Liver (tissue), 8 donors: ENCODE measurements at regions not wholly inside any gene's neighbourhood (a gene's known extent, or its start where the extent isn't known, plus 50 kb on each side); places are given as distances from the start of the nearest gene placed in this dataset.

Experiments used
- DNase-seq: peaks from one replicate; pipeline ENCODE4 v3.0.0-alpha.2; 2017; ENCODE audit warnings: low spot score
- H3K27ac ChIP-seq, 2 donors: one replicate each; pipeline ENCODE4 v1.7.0; 2013; ENCODE audit warnings: inconsistent platforms in 2 of 2, low read length in 2 of 2, control low read depth in 1 of 2, low read depth in 1 of 2, mild to moderate bottlenecking in 1 of 2
- H3K27me3 ChIP-seq, 4 donors: one replicate each; pipeline versions ENCODE4 v1.6.1 to v1.7.0; 2013; ENCODE audit warnings: low read length in 3 of 4, inconsistent platforms in 1 of 4, mild to moderate bottlenecking in 1 of 4, moderate library complexity in 1 of 4; ENCODE audit not compliant: control insufficient read depth in 4 of 4, insufficient read depth in 4 of 4
- H3K36me3 ChIP-seq, 4 donors: one replicate each; pipeline versions ENCODE4 v1.6.1 to v1.7.0; 2013; ENCODE audit warnings: low read length in 3 of 4, mild to moderate bottlenecking in 3 of 4, low read depth in 1 of 4, moderate library complexity in 1 of 4; ENCODE audit not compliant: control insufficient read depth in 4 of 4, insufficient read depth in 3 of 4
- H3K4me1 ChIP-seq, 4 donors: one replicate each; pipeline versions ENCODE4 v1.6.1 to v1.7.0; 2013; ENCODE audit warnings: low read length in 3 of 4, mild to moderate bottlenecking in 3 of 4, moderate library complexity in 1 of 4; ENCODE audit not compliant: control insufficient read depth in 4 of 4, insufficient read depth in 4 of 4
- H3K4me3 ChIP-seq, 3 donors: one replicate each; pipeline versions ENCODE4 v1.6.1 to v1.7.0; 2013; ENCODE audit warnings: low read length in 3 of 3, control low read depth in 1 of 3, low read depth in 1 of 3, mild to moderate bottlenecking in 1 of 3
- H3K9ac ChIP-seq, 2 donors: one replicate each; pipeline ENCODE4 v1.7.0; 2013; ENCODE audit warnings: low read length in 2 of 2, mild to moderate bottlenecking in 2 of 2, moderate library complexity in 2 of 2, control low read depth in 1 of 2, low read depth in 1 of 2
- H3K9me3 ChIP-seq, 4 donors: one replicate each; pipeline versions ENCODE4 v1.6.1 to v1.7.0; 2013; ENCODE audit warnings: low read length in 3 of 4; ENCODE audit not compliant: control insufficient read depth in 4 of 4
- ATF3 ChIP-seq: IDR thresholded peaks from 2 replicates; pipeline ENCODE4 v1.6.1; 2016; ENCODE audit warnings: antibody characterized with exemption
- EGR1 ChIP-seq, 2 donors: IDR thresholded peaks; 2 replicates each; pipeline ENCODE4 v1.6.1; 2016 to 2018; ENCODE audit warnings: antibody characterized with exemption in 2 of 2, low read depth in 2 of 2
- FOXA1 ChIP-seq: IDR thresholded peaks from 2 replicates; pipeline ENCODE4 v1.6.1; 2016; ENCODE audit warnings: antibody characterized with exemption
- GABPA ChIP-seq, 2 donors: IDR thresholded peaks in 1 of 2; conservative IDR thresholded peaks in 1 of 2; 2 replicates each; pipeline ENCODE4 v1.6.1; 2016; ENCODE audit warnings: antibody characterized with exemption in 2 of 2, mild to moderate bottlenecking in 1 of 2, moderate library complexity in 1 of 2
- HNF4A ChIP-seq, 2 donors: conservative IDR thresholded peaks; 2 replicates each; pipeline ENCODE4 v1.6.1; 2016; ENCODE audit warnings: antibody characterized with exemption in 2 of 2, mild to moderate bottlenecking in 2 of 2
- HNF4G ChIP-seq: IDR thresholded peaks from 2 replicates; pipeline ENCODE4 v1.6.1; 2016; ENCODE audit warnings: antibody characterized with exemption
- JUND ChIP-seq, 2 donors: IDR thresholded peaks; 2 replicates each; pipeline ENCODE4 v1.6.1; 2016; ENCODE audit warnings: antibody characterized with exemption in 2 of 2
- NR2F2 ChIP-seq: IDR thresholded peaks from 2 replicates; pipeline ENCODE4 v1.6.1; 2016; ENCODE audit warnings: antibody characterized with exemption
- RAD21 ChIP-seq, 2 donors: IDR thresholded peaks; 2 replicates each; pipeline ENCODE4 v1.6.1; 2016; ENCODE audit warnings: antibody characterized with exemption in 2 of 2, mild to moderate bottlenecking in 2 of 2
- REST ChIP-seq: IDR thresholded peaks from 2 replicates; pipeline ENCODE4 v1.6.1; 2016; ENCODE audit warnings: antibody characterized with exemption, mild to moderate bottlenecking
- RXRA ChIP-seq, 2 donors: IDR thresholded peaks; 2 replicates each; pipeline ENCODE4 v1.6.1; 2017 to 2018; ENCODE audit warnings: antibody characterized with exemption in 2 of 2, mild to moderate bottlenecking in 1 of 2
- SP1 ChIP-seq: IDR thresholded peaks from 2 replicates; pipeline ENCODE4 v1.6.1; 2018; ENCODE audit warnings: antibody characterized with exemption, mild to moderate bottlenecking
- TAF1 ChIP-seq: conservative IDR thresholded peaks from 2 replicates; pipeline ENCODE4 v1.6.1; 2016; ENCODE audit warnings: antibody characterized with exemption, mild to moderate bottlenecking
- YY1 ChIP-seq: IDR thresholded peaks from 2 replicates; pipeline ENCODE4 v1.6.1; 2016; ENCODE audit warnings: antibody characterized with exemption, mild to moderate bottlenecking
- WGBS: extraction: QIAGEN DNeasy Blood & Tissue Kit; methylation state at CpG from one replicate; pipeline ENCODE4 v1.1.7; 2013; 5-methylcytosine and 5-hydroxymethylcytosine counted together
- TF ChIP-seq, protein P1 (sequence below): fragments of 150-350 bp; IDR thresholded peaks from 2 replicates; pipeline ENCODE4 v1.5.1; 2017; ENCODE audit warnings: improper control_type of control experiment, low read depth, low read length; ENCODE audit not compliant: missing input control
- TF ChIP-seq, protein P2 (sequence below): IDR thresholded peaks from 2 replicates; pipeline ENCODE4 v1.6.1; 2016; ENCODE audit warnings: antibody characterized with exemption
- donor health status: healthy.
- donor health status: healthy.
- donor health status: healthy.
- donor health status: healthy.
- donor health status: healthy.

DNA sequence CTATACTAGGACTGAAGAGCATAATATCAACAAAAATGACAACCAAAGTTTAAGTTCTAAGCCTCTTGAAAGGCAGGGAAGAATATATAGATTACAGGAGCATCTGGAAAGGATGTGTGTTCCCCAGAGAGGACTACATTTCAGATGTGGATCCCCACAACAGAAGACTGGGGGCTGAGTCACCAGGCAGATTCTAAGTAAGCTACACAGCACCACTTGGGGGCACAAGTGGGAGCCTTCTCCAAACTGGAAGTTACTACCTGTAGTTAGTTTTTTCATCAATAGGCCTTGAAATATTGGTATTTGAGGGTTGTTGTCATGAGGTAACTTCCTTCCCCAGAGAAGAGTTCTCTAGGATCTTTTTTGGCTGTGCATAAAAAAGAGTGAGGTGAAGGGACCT lies 836.1 kb downstream of the NLGN4Y start:
- no peaks in the 10 kb centered on the region for H3K9me3 ChIP-seq
- no peaks in the 10 kb centered on the region for H3K27me3 ChIP-seq
- H3K36me3 ChIP-seq: no peaks in the 10 kb centered on the region
- H3K27ac ChIP-seq: no peak overlapping the region
- no peak overlapping the region for H3K4me3 ChIP-seq
- no peak for DNase-seq
- no peaks in the 10 kb centered on the region for H3K4me1 ChIP-seq
- H3K9ac ChIP-seq: no peak overlapping the region
- no peak for TF ChIP-seq RXRA (IDR thresholded peaks at IDR 0.05)

DNA sequence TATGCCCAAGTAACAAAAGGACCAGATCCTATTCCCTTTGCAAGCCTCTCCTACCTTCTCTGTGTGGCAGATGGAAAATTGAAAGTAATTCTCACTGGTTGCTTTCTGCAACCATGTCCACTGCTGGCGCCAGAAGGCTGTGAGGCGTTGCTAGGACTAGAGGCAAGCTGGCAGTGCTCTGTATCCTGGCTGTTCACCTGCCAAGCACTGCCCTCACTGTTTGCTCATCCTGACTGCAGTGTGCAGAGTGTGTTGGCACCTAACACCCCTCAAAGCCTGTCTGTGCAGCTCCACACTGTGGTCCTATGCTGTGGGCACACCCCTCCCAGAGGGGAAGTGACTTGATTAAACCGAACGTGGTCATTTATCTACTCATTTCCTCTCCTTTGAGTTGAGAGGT lies 840.7 kb downstream of the NLGN4Y start:
- WGBS: 36% methylated on average over 4 of the region's 4 CpGs
- Histone ChIP-seq H3K27ac (no peak overlapping the region), H3K27me3 (no peaks in the 10 kb centered on the region), H3K36me3 (no peaks in the 10 kb centered on the region), H3K9ac (no peak overlapping the region), H3K4me3 (no peak overlapping the region), H3K4me1 (no peaks in the 10 kb centered on the region), H3K9me3 (no peaks in the 10 kb centered on the region)
- TF ChIP-seq, protein P1, sequence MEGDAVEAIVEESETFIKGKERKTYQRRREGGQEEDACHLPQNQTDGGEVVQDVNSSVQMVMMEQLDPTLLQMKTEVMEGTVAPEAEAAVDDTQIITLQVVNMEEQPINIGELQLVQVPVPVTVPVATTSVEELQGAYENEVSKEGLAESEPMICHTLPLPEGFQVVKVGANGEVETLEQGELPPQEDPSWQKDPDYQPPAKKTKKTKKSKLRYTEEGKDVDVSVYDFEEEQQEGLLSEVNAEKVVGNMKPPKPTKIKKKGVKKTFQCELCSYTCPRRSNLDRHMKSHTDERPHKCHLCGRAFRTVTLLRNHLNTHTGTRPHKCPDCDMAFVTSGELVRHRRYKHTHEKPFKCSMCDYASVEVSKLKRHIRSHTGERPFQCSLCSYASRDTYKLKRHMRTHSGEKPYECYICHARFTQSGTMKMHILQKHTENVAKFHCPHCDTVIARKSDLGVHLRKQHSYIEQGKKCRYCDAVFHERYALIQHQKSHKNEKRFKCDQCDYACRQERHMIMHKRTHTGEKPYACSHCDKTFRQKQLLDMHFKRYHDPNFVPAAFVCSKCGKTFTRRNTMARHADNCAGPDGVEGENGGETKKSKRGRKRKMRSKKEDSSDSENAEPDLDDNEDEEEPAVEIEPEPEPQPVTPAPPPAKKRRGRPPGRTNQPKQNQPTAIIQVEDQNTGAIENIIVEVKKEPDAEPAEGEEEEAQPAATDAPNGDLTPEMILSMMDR: no peak
- no peak for TF ChIP-seq TAF1
- TF ChIP-seq RAD21 (IDR thresholded peaks at IDR 0.05): no peak
- TF ChIP-seq EGR1 (IDR thresholded peaks at IDR 0.05; ENCODE audit: low read depth in 2 of 2): no peak
- TF ChIP-seq SP1: no peak
- no peak for TF ChIP-seq JUND (IDR thresholded peaks at IDR 0.05)
- TF ChIP-seq HNF4A (conservative IDR thresholded peaks at IDR 0.05): no peak
- TF ChIP-seq FOXA1: no peak
- TF ChIP-seq REST: no peak
- TF ChIP-seq GABPA (IDR thresholded peaks at IDR 0.05 in 1 of 2, conservative IDR thresholded peaks at IDR 0.05 in 1 of 2): no peak
- no peak for TF ChIP-seq ATF3
- TF ChIP-seq RXRA (IDR thresholded peaks at IDR 0.05): no peak
- TF ChIP-seq HNF4G: no peak
- no peak for TF ChIP-seq YY1
- TF ChIP-seq, protein P2, sequence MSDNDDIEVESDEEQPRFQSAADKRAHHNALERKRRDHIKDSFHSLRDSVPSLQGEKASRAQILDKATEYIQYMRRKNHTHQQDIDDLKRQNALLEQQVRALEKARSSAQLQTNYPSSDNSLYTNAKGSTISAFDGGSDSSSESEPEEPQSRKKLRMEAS: no peak
- no peak for TF ChIP-seq NR2F2
- no peak for DNase-seq
